Fibroblast of the aortic adventitia (primary cell): ENCODE measurements at regions not wholly inside any gene's neighbourhood (a gene's known extent, or its start where the extent isn't known, plus 50 kb on each side); places are given as distances from the start of the nearest gene placed in this dataset.

Source experiments
- DNase-seq: peaks from one replicate; pipeline ENCODE4 v3.0.0-alpha.2; 2010; ENCODE audit warnings: low read depth
- H3K4me3 ChIP-seq: 2 replicates; pipeline ENCODE4 v1.5.1; 2011; ENCODE audit warnings: low read depth, mild to moderate bottlenecking, control low read depth, low read length, moderate library complexity
- CTCF ChIP-seq: IDR thresholded peaks from 2 replicates; pipeline ENCODE4 v1.5.1; 2011; ENCODE audit warnings: mild to moderate bottlenecking, low read length, control low read depth, inconsistent platforms; ENCODE audit not compliant: insufficient read depth

GRCh38 chr13:61777271-61777670 is 361.6 kb upstream of the PCDH20 start:
- no peak for DNase-seq
- no peak for TF ChIP-seq CTCF
- H3K4me3 ChIP-seq: no peak overlapping the region

- no peak overlapping the region for H3K4me3 ChIP-seq
- no peak for TF ChIP-seq CTCF
- no peak for DNase-seq
Observed at GRCh38 chr13:61774903-61775302, 359.3 kb upstream of the PCDH20 start.

- no peak for TF ChIP-seq CTCF
- no peak overlapping the region for H3K4me3 ChIP-seq
- no peak for DNase-seq
Observed at GRCh38 chr13:61770681-61771080, 355.0 kb upstream of the PCDH20 start.

GRCh38 chr13:61768175-61768574 is 352.5 kb upstream of the PCDH20 start:
- no peak for DNase-seq
- no peak for TF ChIP-seq CTCF
- no peak overlapping the region for H3K4me3 ChIP-seq

- TF ChIP-seq CTCF: no peak
- no peak for DNase-seq
- no peak overlapping the region for H3K4me3 ChIP-seq
Observed at GRCh38 chr13:61766667-61767058, 351.0 kb upstream of the PCDH20 start.

- TF ChIP-seq CTCF: no peak
- no peak overlapping the region for H3K4me3 ChIP-seq
- no peak for DNase-seq
Observed at GRCh38 chr13:61765940-61766666, 350.5 kb upstream of the PCDH20 start.
